ENCODE measurements at regions not wholly inside any gene's neighbourhood (a gene's known extent, or its start where the extent isn't known, plus 50 kb on each side); places are given as distances from the start of the nearest gene placed in this dataset.

- no peak for TF ChIP-seq CTCF (IDR thresholded peaks at IDR 0.05; ENCODE audit: control extremely low read depth, extremely low read depth, low read depth, missing control alignments)
- ChIA-PET CTCF (interaction anchor here (1.7 kb wide), 1 partner anchor 21 kb away, joined by 3 read pairs; no protein-coding TSS in a partner anchor), POLR2A (no interaction called here)
- no peak for DNase-seq (ENCODE audit: extremely low spot score)
Observed at GRCh38 chr5:117203584-117203983, 629.0 kb upstream of the SEMA6A start.

- TF ChIP-seq CTCF (IDR thresholded peaks at IDR 0.05; ENCODE audit: control extremely low read depth, extremely low read depth, low read depth, missing control alignments): no peak
- POLR2A ChIA-PET: no interaction called here
- DNase-seq (ENCODE audit: extremely low spot score): no peak
- CTCF ChIA-PET: interaction anchor here (1.2 to 1.7 kb wide), 3 partner anchors 9 to 24 kb away, joined by 3 to 5 read pairs (median 3); no protein-coding TSS in a partner anchor
Observed at GRCh38 chr5:117201001-117201400, 626.4 kb upstream of the SEMA6A start.

GRCh38 chr5:117195076-117195475 lies 620.5 kb upstream of the SEMA6A start:
- ChIA-PET POLR2A (no interaction called here), CTCF (interaction anchor here (1.5 kb wide), 1 partner anchor 11 kb away, joined by 4 read pairs; no protein-coding TSS in a partner anchor)
- no peak for TF ChIP-seq CTCF (IDR thresholded peaks at IDR 0.05; ENCODE audit: control extremely low read depth, extremely low read depth, low read depth, missing control alignments)
- DNase-seq (ENCODE audit: extremely low spot score): no peak

GRCh38 chr5:117191251-117191650 lies 616.6 kb upstream of the SEMA6A start:
- ChIA-PET POLR2A (no interaction called here), CTCF (no interaction called here)
- no peak for TF ChIP-seq CTCF (IDR thresholded peaks at IDR 0.05; ENCODE audit: control extremely low read depth, extremely low read depth, low read depth, missing control alignments)
- DNase-seq (ENCODE audit: extremely low spot score): no peak

- no peak for TF ChIP-seq CTCF (IDR thresholded peaks at IDR 0.05; ENCODE audit: control extremely low read depth, extremely low read depth, low read depth, missing control alignments)
- ChIA-PET POLR2A (no interaction called here), CTCF (interaction anchor here (1.9 kb wide), 1 partner anchor 11 kb away, joined by 5 read pairs; no protein-coding TSS in a partner anchor)
- DNase-seq (ENCODE audit: extremely low spot score): no peak
Observed at GRCh38 chr5:117189784-117190183, 615.2 kb upstream of the SEMA6A start.

- TF ChIP-seq CTCF (IDR thresholded peaks at IDR 0.05; ENCODE audit: control extremely low read depth, extremely low read depth, low read depth, missing control alignments): no peak
- ChIA-PET CTCF (interaction anchor here (0.9 to 1.9 kb wide), 3 partner anchors 8 to 17 kb away, joined by 3 to 5 read pairs (median 3); no protein-coding TSS in a partner anchor), POLR2A (no interaction called here)
- no peak for DNase-seq (ENCODE audit: extremely low spot score)
Observed at GRCh38 chr5:117188211-117188610, 613.6 kb upstream of the SEMA6A start.

GRCh38 chr5:117186751-117187150 lies 612.1 kb upstream of the SEMA6A start:
- POLR2A ChIA-PET: no interaction called here
- TF ChIP-seq CTCF (IDR thresholded peaks at IDR 0.05; ENCODE audit: control extremely low read depth, extremely low read depth, low read depth, missing control alignments): no peak
- no peak for DNase-seq (ENCODE audit: extremely low spot score)
- CTCF ChIA-PET: no interaction called here
